Pancreas (tissue), 10 donors: ENCODE measurements at regions not wholly inside any gene's neighbourhood (a gene's known extent, or its start where the extent isn't known, plus 50 kb on each side); places are given as distances from the start of the nearest gene placed in this dataset.
A peak's percentile ranks its signal among the peaks of the same experiment; 100 is the strongest.

Experiments
- ATAC-seq, 4 donors: fragments of 200-7000 bp; cut with Tn5 transposase; one replicate each; pipeline versions ENCODE4 v1.8.0 to v1.9.1; 2020; ENCODE audit warnings: mild to moderate bottlenecking in 4 of 4, moderate library complexity in 4 of 4
- DNase-seq, 6 donors: peaks; one replicate each; pipeline ENCODE4 v3.0.0-alpha.2; 2020
- FAIRE-seq: peaks from 2 replicates; lab custom pipeline; 2012; peaks lifted over from hg19 to GRCh38; lab: Jason Lieb, UNC
- H3K27ac ChIP-seq, 4 donors: fragments of 200-600 bp; sonication (generic); 1 replicate in 3 of 4; 2 replicates in 1 of 4; pipeline versions ENCODE4 v1.5.0 to v1.8.0; 2020
- H3K27me3 ChIP-seq, 4 donors: fragments of 200-600 bp; one replicate each; pipeline ENCODE4 v1.8.0; 2021
- H3K36me3 ChIP-seq, 3 donors: fragments of 200-600 bp; sonication (generic) in 1 of 3; one replicate each; pipeline versions ENCODE4 v1.5.0 to v1.8.0; 2020 to 2021
- H3K4me1 ChIP-seq, 3 donors: fragments of 200-600 bp; one replicate each; pipeline ENCODE4 v1.8.0; 2021
- H3K4me3 ChIP-seq, 4 donors: fragments of 200-600 bp; sonication (generic) in 2 of 4; one replicate each; pipeline versions ENCODE4 v1.5.0 to v1.8.0; 2020 to 2021
- H3K9me3 ChIP-seq, 4 donors: fragments of 200-600 bp; one replicate each; pipeline ENCODE4 v1.8.0; 2021
- CTCF ChIP-seq, 4 donors: fragments of 200-600 bp; sonication (generic) in 3 of 4; IDR thresholded peaks; one replicate each; pipeline versions ENCODE4 v1.5.0 to v1.8.0; 2021; ENCODE audit warnings: antibody characterized with exemption in 4 of 4
- WGBS, 2 donors: extraction: QIAGEN DNeasy Blood & Tissue Kit; methylation state at CpG; one replicate each; pipeline ENCODE4 v1.1.7; 2013; 5-methylcytosine and 5-hydroxymethylcytosine counted together
- intact Hi-C, 3 donors: fragments of 100-400 bp; cut with DNase I; formaldehyde crosslinking; loops; one replicate each; pipeline versions ENCODE4 v1.11.1 to v1.14.2; 2022
- donor health status: healthy with polysubstance abuse.
- donor health status: DM: no; HTN: no; CAD: no; lungs with moderate emphysema.
- donor health status: DM: no; HTN: no; CAD: no.
- donor health status: control.
- donor health status: control.
- donor health status: Bipolar disorder and iron deficiency.
- donor health status: DM: yes; HTN: yes; CAD: no.
- donor health status: DM: no; HTN: no; CAD: no.
- donor health status: DM: no; HTN: no; CAD: no.
- donor health status: DM: yes; HTN: yes; CAD: no.

- FAIRE-seq (no peak), DNase-seq (no peak), ATAC-seq (no peak)
- H3K4me3 ChIP-seq = no peak overlapping the region
- no peaks in the 10 kb centered on the region for H3K4me1 ChIP-seq
- H3K27ac ChIP-seq = no peak overlapping the region
- intact Hi-C loops = no loop called here
- H3K27me3 ChIP-seq = no peaks in the 10 kb centered on the region
- WGBS, 2 donors = 73 to 87% methylated on average over 2 of the region's 2 CpGs
- H3K36me3 ChIP-seq = no peaks in the 10 kb centered on the region
- H3K9me3 ChIP-seq = no peaks in the 10 kb centered on the region
- TF ChIP-seq CTCF (IDR thresholded peaks at IDR 0.05) = no peak
Measured at GRCh38 chr6:14814016-14814415, 431.9 kb upstream of the JARID2 start.

- 43 to 47% methylated on average over 12 of the region's 12 CpGs for WGBS, 2 donors
- FAIRE-seq = no peak
Measured at GRCh38 chr6:14816116-14816859, 429.6 kb upstream of the JARID2 start.

GRCh38 chr6:14817074-14817473, 428.8 kb upstream of the JARID2 start:
- TF ChIP-seq CTCF (IDR thresholded peaks at IDR 0.05) = no peak
- intact Hi-C loops = no loop called here

More at GRCh38 chr6:14816116-14816859, 429.6 kb upstream of the JARID2 start:
- H3K27ac ChIP-seq = no peak overlapping the region
- ATAC-seq (peak in 2 of 4 donors; percentile 20 to 51), DNase-seq (no peak)
- H3K36me3 ChIP-seq = no peaks in the 10 kb centered on the region
- no peaks in the 10 kb centered on the region for H3K27me3 ChIP-seq
- intact Hi-C loops = no loop called here
- no peaks in the 10 kb centered on the region for H3K9me3 ChIP-seq
- H3K4me3 ChIP-seq = no peak overlapping the region
- H3K4me1 ChIP-seq = no peaks in the 10 kb centered on the region
- no peak for TF ChIP-seq CTCF (IDR thresholded peaks at IDR 0.05)

GRCh38 chr6:14818422-14818884, 427.4 kb upstream of the JARID2 start:
- WGBS, 2 donors = 49 to 53% methylated on average over 10 of the region's 10 CpGs
- no peak for TF ChIP-seq CTCF (IDR thresholded peaks at IDR 0.05)
- Histone ChIP-seq H3K9me3 (no peaks in the 10 kb centered on the region), H3K27ac (no peak overlapping the region), H3K36me3 (no peaks in the 10 kb centered on the region), H3K4me1 (no peaks in the 10 kb centered on the region), H3K27me3 (no peaks in the 10 kb centered on the region), H3K4me3 (no peak overlapping the region)
- ATAC-seq = peak in 3 of 4 donors; percentile 21 to 51 (median 25)
- DNase-seq = no peak
- FAIRE-seq = no peak
- intact Hi-C loops = no loop called here

More at GRCh38 chr6:14817074-14817473, 428.8 kb upstream of the JARID2 start:
- 71 to 77% methylated on average over 5 of the region's 5 CpGs for WGBS, 2 donors
- ATAC-seq (peak in 2 of 4 donors; percentile 53 to 71), FAIRE-seq (no peak), DNase-seq (no peak)
- Histone ChIP-seq H3K27me3 (no peaks in the 10 kb centered on the region), H3K4me1 (no peaks in the 10 kb centered on the region), H3K27ac (no peak overlapping the region), H3K36me3 (no peaks in the 10 kb centered on the region), H3K4me3 (no peak overlapping the region), H3K9me3 (no peaks in the 10 kb centered on the region)

- H3K27me3 ChIP-seq = no peaks in the 10 kb centered on the region
- ATAC-seq = no peak
- H3K4me1 ChIP-seq = no peaks in the 10 kb centered on the region
- no peaks in the 10 kb centered on the region for H3K9me3 ChIP-seq
- no peak for DNase-seq
- no peak for TF ChIP-seq CTCF (IDR thresholded peaks at IDR 0.05)
- 84 to 94% methylated on average over 4 of the region's 4 CpGs for WGBS, 2 donors
- intact Hi-C loops = no loop called here
- H3K4me3 ChIP-seq = no peak overlapping the region
- no peaks in the 10 kb centered on the region for H3K36me3 ChIP-seq
- FAIRE-seq = no peak
- H3K27ac ChIP-seq = no peak overlapping the region
Measured at GRCh38 chr6:14819001-14819400, 426.9 kb upstream of the JARID2 start.
